ENCODE measurements at regions not wholly inside any gene's neighbourhood (a gene's known extent, or its start where the extent isn't known, plus 50 kb on each side); places are given as distances from the start of the nearest gene placed in this dataset.
"Not testable (repeated sequence)": the region's sequence is repeated elsewhere in the genome, so short reads cannot be mapped to it uniquely, and the experiment has no call there.

DNA sequence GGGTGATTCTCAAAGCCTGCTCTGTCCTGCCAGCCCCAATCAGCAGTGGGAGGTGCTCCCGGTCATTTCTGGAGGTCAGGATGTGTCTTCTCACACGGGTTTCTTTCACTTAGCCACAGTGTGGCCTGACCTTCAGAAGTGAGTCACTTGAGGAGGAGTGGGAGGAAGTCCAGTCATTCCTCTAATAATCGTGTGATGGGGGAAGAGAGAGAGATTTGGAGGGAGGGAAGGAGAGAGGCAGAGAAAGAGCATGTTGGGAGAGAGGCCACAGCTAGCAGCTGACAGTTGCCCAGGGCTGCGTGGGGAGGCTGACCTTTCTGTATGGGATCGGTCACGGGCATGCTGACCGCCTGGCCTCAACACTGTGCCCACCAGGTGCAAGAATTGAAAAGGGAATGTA, 139.9 kb downstream of the NPIPB11 start:
- CTCF ChIA-PET; intact Hi-C loops (cut with micrococcal nuclease; ENCODE audit: unreplicated experiment); H3K36me3 ChIP-seq (ENCODE audit: control insufficient read depth in 2 of 2, insufficient read depth in 2 of 2, low read length in 1 of 2); BruUV-seq (replicated peaks); H3K4me3 ChIP-seq; in situ Hi-C loops (cut with MboI); RAD21 ChIA-PET (ENCODE audit: unreplicated experiment); H3K27ac ChIP-seq (ENCODE audit: control insufficient read depth, insufficient read depth); H3K9me3 ChIP-seq (replicated peaks; ENCODE audit: control insufficient read depth, insufficient read depth, low read length); H3K9ac ChIP-seq (ENCODE audit: control insufficient read depth, insufficient read depth, low read length); SMC1A ChIA-PET (ENCODE audit: uncharacterized antibody, unreplicated experiment); DNase-seq (ENCODE audit: low read depth, low spot score); H2AFZ ChIP-seq (ENCODE audit: control insufficient read depth, low read depth, low read length); H3K4me1 ChIP-seq (ENCODE audit: control insufficient read depth, insufficient read depth, low read length); H3K79me2 ChIP-seq (ENCODE audit: control insufficient read depth, insufficient read depth, low read length); POLR2A ChIA-PET; H4K20me1 ChIP-seq (ENCODE audit: control insufficient read depth, insufficient read depth); FAIRE-seq; H3K4me2 ChIP-seq (ENCODE audit: control insufficient read depth, insufficient read depth); H3K27me3 ChIP-seq (replicated peaks in 1 of 2; ENCODE audit: control insufficient read depth in 2 of 2, insufficient read depth in 2 of 2, low read length in 1 of 2): not testable (repeated sequence)
- WGBS (ENCODE audit: insufficient coverage, insufficient replicate concordance, low lambda C conversion rate, missing lambda C conversion rate), result 11% methylated on average over 7 of the region's 7 CpGs
- ATAC-seq, result peak; percentile 83
- TF ChIP-seq JUNB (IDR thresholded peaks at IDR 0.05) (peak; percentile 55), NR2F1 (conservative IDR thresholded peaks at IDR 0.05) (peak; percentile 48), BCL11A (IDR thresholded peaks at IDR 0.05; ENCODE audit: low read depth, low read length) (0 out of 2 replicates have a peak, but pooled peaks have one; percentile 9), CREM (IDR thresholded peaks at IDR 0.05; ENCODE audit: low read depth) (peak; percentile 15; the same call in 1 of the 2 replicates), IRF4 (IDR thresholded peaks at IDR 0.05; ENCODE audit: low read depth, low read length) (peak; percentile 60; the same call in 1 of the 2 replicates), RUNX3 (IDR thresholded peaks at IDR 0.05; ENCODE audit: low read length) (peak; percentile 51)

DNA sequence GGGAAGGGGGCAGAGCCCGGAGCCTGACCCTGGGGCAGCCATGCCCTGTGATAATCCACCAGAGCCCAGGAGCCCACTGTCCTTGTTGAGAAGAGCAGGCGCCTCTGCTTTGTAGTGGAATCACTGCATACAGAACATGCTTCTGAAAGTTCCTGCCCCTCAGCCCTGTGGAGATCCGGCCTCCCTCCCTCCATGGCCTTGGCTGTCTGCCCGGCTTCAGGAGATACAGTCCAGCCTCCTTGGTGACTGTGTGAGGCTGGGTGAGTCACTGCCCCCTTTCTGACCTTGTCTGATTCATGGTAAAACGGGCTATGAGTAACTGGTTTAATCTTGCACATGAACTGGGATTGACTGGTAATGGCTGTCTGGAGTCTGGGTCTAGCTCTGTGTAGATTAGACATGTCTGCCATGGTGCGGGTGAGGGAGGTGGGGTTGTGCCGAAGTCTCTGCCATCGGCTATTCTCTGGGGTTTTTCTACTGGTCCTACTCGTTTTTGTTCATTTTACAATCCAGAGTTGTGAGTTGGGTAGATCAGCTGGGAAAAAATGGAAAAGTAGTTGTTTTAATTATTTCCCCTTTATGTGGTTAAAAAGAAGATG, 141.2 kb downstream of the NPIPB11 start:
- RAD21 ChIA-PET (ENCODE audit: unreplicated experiment); FAIRE-seq; H3K79me2 ChIP-seq (ENCODE audit: control insufficient read depth, insufficient read depth, low read length); intact Hi-C loops (cut with micrococcal nuclease; ENCODE audit: unreplicated experiment); SMC1A ChIA-PET (ENCODE audit: uncharacterized antibody, unreplicated experiment); H3K9ac ChIP-seq (ENCODE audit: control insufficient read depth, insufficient read depth, low read length); BruUV-seq (replicated peaks); H3K9me3 ChIP-seq (replicated peaks; ENCODE audit: control insufficient read depth, insufficient read depth, low read length); H3K27me3 ChIP-seq (replicated peaks in 1 of 2; ENCODE audit: control insufficient read depth in 2 of 2, insufficient read depth in 2 of 2, low read length in 1 of 2); in situ Hi-C loops (cut with MboI); POLR2A ChIA-PET; DNase-seq (ENCODE audit: low read depth, low spot score); H3K27ac ChIP-seq (ENCODE audit: control insufficient read depth, insufficient read depth); CTCF ChIA-PET; H3K36me3 ChIP-seq (ENCODE audit: control insufficient read depth in 2 of 2, insufficient read depth in 2 of 2, low read length in 1 of 2); H3K4me1 ChIP-seq (ENCODE audit: control insufficient read depth, insufficient read depth, low read length); H3K4me3 ChIP-seq; H4K20me1 ChIP-seq (ENCODE audit: control insufficient read depth, insufficient read depth); H2AFZ ChIP-seq (ENCODE audit: control insufficient read depth, low read depth, low read length); H3K4me2 ChIP-seq (ENCODE audit: control insufficient read depth, insufficient read depth): not testable (repeated sequence)
- WGBS (ENCODE audit: insufficient coverage, insufficient replicate concordance, low lambda C conversion rate, missing lambda C conversion rate), result 38% methylated on average over 6 of the region's 9 CpGs
- TF ChIP-seq, protein P1, sequence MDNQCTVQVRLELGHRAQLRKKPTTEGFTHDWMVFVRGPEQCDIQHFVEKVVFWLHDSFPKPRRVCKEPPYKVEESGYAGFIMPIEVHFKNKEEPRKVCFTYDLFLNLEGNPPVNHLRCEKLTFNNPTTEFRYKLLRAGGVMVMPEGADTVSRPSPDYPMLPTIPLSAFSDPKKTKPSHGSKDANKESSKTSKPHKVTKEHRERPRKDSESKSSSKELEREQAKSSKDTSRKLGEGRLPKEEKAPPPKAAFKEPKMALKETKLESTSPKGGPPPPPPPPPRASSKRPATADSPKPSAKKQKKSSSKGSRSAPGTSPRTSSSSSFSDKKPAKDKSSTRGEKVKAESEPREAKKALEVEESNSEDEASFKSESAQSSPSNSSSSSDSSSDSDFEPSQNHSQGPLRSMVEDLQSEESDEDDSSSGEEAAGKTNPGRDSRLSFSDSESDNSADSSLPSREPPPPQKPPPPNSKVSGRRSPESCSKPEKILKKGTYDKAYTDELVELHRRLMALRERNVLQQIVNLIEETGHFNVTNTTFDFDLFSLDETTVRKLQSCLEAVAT (IDR thresholded peaks at IDR 0.05), result peak; percentile 43; the same call in 1 of the 2 replicates
- peak; percentile 76 for ATAC-seq

DNA sequence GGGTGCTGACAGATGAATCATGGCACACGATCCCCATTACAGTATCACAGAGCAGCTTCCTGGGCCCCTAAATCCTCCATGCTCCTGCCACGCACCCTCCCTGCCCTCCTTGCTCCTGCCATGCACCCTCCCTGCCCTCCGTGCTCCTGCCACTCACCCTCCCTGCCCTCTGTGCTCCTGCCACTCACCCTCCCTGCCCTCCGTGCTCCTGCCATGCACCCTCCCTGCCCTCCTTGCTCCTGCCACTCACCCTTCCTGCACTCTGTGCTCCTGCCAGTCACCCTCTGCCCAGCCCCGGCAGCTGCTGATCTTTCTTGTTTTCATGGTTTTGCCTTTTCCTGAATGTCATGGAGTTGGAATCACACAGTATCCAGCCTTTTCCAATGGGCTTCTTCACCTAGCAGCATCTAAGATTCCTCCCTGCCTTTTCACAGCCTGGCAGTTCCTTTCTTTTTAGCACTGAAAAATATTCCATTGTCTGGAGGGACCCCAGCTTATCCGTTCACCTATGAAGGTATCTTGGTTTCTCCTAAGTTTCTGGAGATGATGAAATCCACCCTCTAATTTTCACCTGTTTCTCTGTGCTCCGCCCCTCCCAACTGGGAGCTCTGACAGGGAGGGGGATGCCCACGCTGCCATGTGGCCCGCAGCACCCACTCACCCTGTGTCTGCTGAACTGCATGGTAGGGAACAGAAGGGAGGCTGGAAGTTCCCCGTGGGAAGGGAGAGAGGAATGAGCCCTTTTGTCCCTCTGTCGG, 142.3 kb downstream of the NPIPB11 start:
- not testable (repeated sequence) for H3K9ac ChIP-seq (ENCODE audit: control insufficient read depth, insufficient read depth, low read length)

More for the DNA sequence above, 142.3 kb downstream of the NPIPB11 start:
- in situ Hi-C loops (cut with MboI); H2AFZ ChIP-seq (ENCODE audit: control insufficient read depth, low read depth, low read length); SMC1A ChIA-PET (ENCODE audit: uncharacterized antibody, unreplicated experiment); H3K4me1 ChIP-seq (ENCODE audit: control insufficient read depth, insufficient read depth, low read length); RAD21 ChIA-PET (ENCODE audit: unreplicated experiment); CTCF ChIA-PET; H3K79me2 ChIP-seq (ENCODE audit: control insufficient read depth, insufficient read depth, low read length); H3K27ac ChIP-seq (ENCODE audit: control insufficient read depth, insufficient read depth); H4K20me1 ChIP-seq (ENCODE audit: control insufficient read depth, insufficient read depth); FAIRE-seq; H3K36me3 ChIP-seq (ENCODE audit: control insufficient read depth in 2 of 2, insufficient read depth in 2 of 2, low read length in 1 of 2); H3K27me3 ChIP-seq (replicated peaks in 1 of 2; ENCODE audit: control insufficient read depth in 2 of 2, insufficient read depth in 2 of 2, low read length in 1 of 2); H3K4me2 ChIP-seq (ENCODE audit: control insufficient read depth, insufficient read depth); ATAC-seq; POLR2A ChIA-PET; H3K4me3 ChIP-seq; H3K9me3 ChIP-seq (replicated peaks; ENCODE audit: control insufficient read depth, insufficient read depth, low read length); intact Hi-C loops (cut with micrococcal nuclease; ENCODE audit: unreplicated experiment); BruUV-seq (replicated peaks); DNase-seq (ENCODE audit: low read depth, low spot score): not testable (repeated sequence)
- 38% methylated on average over 8 of the region's 11 CpGs for WGBS (ENCODE audit: insufficient coverage, insufficient replicate concordance, low lambda C conversion rate, missing lambda C conversion rate)

Measured in GM12878 (cell line).